Activated naive CD4-positive, alpha-beta T cell treated with anti-CD3 and anti-CD28 coated beads, Interleukin-2, amount 10 ng/mL, durations not matched to agents 7 days and 5 days (primary cell): ENCODE measurements at regions not wholly inside any gene's neighbourhood (a gene's known extent, or its start where the extent isn't known, plus 50 kb on each side); places are given as distances from the start of the nearest gene placed in this dataset.

ENCODE experiments used
- CTCF ChIA-PET: fragments of 350-600 bp; sonication (Branson Sonifier 250); formaldehyde crosslinking; loops from one replicate; lab custom pipeline; 2021; ENCODE audit warnings: antibody characterized with exemption; lab: Charles Lee
- DNase-seq: peaks from one replicate; pipeline ENCODE4 v3.0.0-alpha.2; 2020
- H3K27ac Mint-ChIP-seq: one replicate; pipeline ENCODE4 v1.8.0; 2021; ENCODE audit warnings: mild to moderate bottlenecking, moderate library complexity, mixed read lengths
- H3K27me3 Mint-ChIP-seq: one replicate; pipeline ENCODE4 v1.8.0; 2021; ENCODE audit warnings: mild to moderate bottlenecking, mixed read lengths
- H3K36me3 Mint-ChIP-seq: one replicate; pipeline ENCODE4 v1.8.0; 2021; ENCODE audit warnings: mixed read lengths
- H3K4me1 Mint-ChIP-seq: one replicate; pipeline ENCODE4 v1.8.0; 2021; ENCODE audit warnings: mixed read lengths
- H3K4me3 Mint-ChIP-seq: one replicate; pipeline ENCODE4 v1.8.0; 2021; ENCODE audit warnings: mild to moderate bottlenecking, moderate library complexity, mixed read lengths
- H3K9me3 Mint-ChIP-seq: one replicate; pipeline ENCODE4 v1.8.0; 2021; ENCODE audit warnings: mixed read lengths

DNA sequence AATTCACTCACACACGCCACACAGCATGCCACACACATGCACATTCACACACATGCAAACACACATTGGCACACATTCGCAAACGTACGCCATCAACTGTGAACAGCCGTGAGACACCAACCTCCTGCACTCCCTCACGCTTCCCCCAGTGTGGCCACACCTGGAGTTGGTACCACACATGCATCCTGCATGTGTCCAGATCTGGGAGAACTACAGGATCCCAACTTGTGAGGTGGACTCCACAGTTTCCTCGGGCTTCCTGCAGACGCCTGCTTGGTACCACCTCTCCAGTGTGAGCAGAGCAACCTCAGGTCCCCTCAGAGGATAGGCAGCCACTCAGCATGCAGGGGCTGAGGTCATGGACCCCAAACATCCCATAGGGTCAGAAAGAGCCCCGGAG, 239.0 kb downstream of the EIPR1 start:
- H3K4me3 Mint-ChIP-seq: no peak overlapping the region
- no peaks in the 10 kb centered on the region for H3K36me3 Mint-ChIP-seq
- DNase-seq: no peak
- CTCF ChIA-PET: no interaction called here
- no peaks in the 10 kb centered on the region for H3K4me1 Mint-ChIP-seq
- H3K27ac Mint-ChIP-seq: no peak overlapping the region
- peaks cover 3% of the 10 kb centered on the region for H3K9me3 Mint-ChIP-seq
- no peaks in the 10 kb centered on the region for H3K27me3 Mint-ChIP-seq

DNA sequence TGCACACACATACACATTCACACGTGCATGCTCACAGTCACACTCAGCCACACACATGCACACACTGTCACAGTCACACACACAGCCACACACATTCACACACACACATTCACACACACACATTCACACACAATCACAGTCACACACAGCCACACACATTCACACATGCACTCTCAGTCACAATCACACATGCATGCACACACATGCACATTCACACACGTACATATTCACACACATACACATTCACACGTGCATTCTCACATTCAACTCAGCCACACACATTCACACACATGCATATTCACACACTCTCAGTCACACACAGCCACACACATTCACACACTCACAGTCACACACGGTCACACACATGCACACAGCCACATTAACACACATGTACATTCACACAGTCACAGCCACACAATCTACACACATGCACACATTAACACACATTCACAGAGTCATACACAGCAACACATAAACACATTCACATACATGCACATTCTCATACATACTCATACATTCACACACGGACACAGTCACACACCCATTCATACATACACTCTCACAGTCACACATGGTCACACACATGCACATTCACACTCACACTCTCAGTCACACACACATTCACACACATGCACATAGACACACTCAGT, 239.8 kb downstream of the EIPR1 start:
- Mint-ChIP-seq H3K36me3 (no peaks in the 10 kb centered on the region), H3K4me1 (no peaks in the 10 kb centered on the region)
- CTCF ChIA-PET: no interaction called here

DNA sequence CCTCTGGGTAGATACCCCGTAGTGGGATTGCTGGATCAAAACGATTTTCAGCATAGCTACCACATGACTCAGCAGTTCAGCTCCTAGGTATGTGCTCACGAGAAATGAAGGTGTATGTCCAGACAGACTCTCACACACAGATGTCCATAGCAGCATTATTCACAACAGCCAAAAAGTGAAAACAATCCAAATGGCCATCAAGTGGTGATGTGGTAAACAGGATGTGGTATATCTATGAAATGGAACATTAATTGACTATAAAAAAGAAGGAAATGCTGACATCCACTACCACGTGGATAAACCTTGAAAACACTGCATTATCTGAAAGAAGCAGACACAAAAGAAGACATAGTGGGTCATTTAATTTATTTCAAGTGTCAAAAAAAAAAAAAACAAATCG, 241.9 kb downstream of the EIPR1 start:
- H3K4me3 Mint-ChIP-seq: no peak overlapping the region
- no peaks in the 10 kb centered on the region for H3K27me3 Mint-ChIP-seq
- DNase-seq: no peak
- H3K9me3 Mint-ChIP-seq: peaks cover 3% of the 10 kb centered on the region
- CTCF ChIA-PET: no interaction called here
- no peaks in the 10 kb centered on the region for H3K36me3 Mint-ChIP-seq
- no peaks in the 10 kb centered on the region for H3K4me1 Mint-ChIP-seq
- H3K27ac Mint-ChIP-seq: no peak overlapping the region

More for the DNA sequence above, 239.8 kb downstream of the EIPR1 start:
- no peaks in the 10 kb centered on the region for H3K27me3 Mint-ChIP-seq
- no peak overlapping the region for H3K27ac Mint-ChIP-seq
- DNase-seq: no peak
- H3K4me3 Mint-ChIP-seq: no peak overlapping the region
- peaks cover 3% of the 10 kb centered on the region for H3K9me3 Mint-ChIP-seq

DNA sequence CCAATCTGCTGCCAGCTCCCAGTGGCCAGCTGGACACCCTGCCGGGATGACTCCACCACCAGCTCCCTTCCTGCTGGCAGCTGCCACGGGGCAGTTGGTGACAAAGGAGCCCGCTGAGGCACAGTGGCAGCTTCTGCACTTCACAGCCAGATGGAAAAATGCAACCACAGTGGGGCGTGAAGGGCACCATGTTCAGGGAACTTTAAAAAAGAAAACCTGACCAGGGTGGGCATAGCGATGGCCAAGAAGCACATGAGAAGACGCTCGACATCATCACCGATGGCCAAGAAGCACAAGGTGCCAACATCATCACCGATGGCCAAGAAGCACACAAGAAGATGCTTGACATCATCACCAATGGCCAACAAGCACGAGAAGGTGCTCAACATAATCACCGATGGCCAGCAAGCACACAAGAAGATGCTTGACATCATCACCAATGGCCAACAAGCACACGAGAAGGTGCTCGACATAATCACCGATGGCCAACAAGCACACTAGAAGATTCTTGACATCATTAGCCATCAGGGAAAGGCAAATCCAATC, 243.5 kb downstream of the EIPR1 start:
- Mint-ChIP-seq H3K9me3 (peaks cover 3% of the 10 kb centered on the region), H3K4me3 (no peak overlapping the region), H3K4me1 (no peaks in the 10 kb centered on the region), H3K36me3 (no peaks in the 10 kb centered on the region), H3K27me3 (no peaks in the 10 kb centered on the region), H3K27ac (no peak overlapping the region)
- no peak for DNase-seq
- CTCF ChIA-PET: no interaction called here

DNA sequence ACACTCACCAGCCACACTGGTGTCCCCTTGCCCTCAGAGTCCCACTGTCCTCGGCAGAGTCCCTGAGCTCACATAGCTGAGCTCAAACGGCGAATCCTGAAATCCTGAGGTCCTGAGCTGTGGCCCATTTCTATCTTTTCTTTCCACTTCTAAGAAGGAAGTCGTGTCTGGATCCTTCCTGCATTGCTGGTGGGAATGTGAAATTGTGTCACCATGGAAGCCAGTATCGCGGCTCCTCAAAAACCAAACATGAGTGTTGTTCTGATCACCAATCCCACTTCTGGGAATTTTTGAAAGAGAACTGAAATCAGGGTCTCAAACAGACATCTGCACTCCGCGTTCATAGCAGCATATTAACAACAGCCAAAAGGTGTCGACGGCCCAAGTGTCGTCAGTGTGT, 244.7 kb downstream of the EIPR1 start:
- Mint-ChIP-seq H3K4me1 (no peaks in the 10 kb centered on the region), H3K36me3 (no peaks in the 10 kb centered on the region), H3K27me3 (no peaks in the 10 kb centered on the region), H3K9me3 (peaks cover 3% of the 10 kb centered on the region), H3K27ac (no peak overlapping the region), H3K4me3 (no peak overlapping the region)
- CTCF ChIA-PET: no interaction called here
- DNase-seq: no peak

DNA sequence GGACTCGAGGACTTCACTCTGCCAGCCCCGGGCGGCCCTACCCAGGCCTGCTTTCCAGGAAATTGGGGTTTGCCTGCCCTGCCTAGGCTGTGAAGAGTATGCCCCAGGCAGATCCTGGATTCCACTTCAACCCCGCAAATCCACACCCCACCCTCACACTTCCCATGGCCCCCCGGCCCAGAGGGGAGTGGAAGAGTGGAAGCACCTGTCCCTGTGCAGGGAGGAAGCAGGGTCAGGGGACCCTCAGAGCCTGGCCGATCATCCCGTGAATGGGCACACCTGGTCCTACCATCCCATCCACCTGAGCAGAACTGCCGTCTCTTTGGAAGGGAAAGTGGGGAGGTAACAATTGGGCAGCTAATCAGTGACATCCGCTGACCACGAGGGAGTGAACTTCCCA, 245.2 kb downstream of the EIPR1 start:
- Mint-ChIP-seq H3K27me3 (no peaks in the 10 kb centered on the region), H3K4me1 (peaks cover under 1% of the 10 kb centered on the region), H3K36me3 (no peaks in the 10 kb centered on the region), H3K9me3 (peaks cover 3% of the 10 kb centered on the region), H3K4me3 (no peak overlapping the region), H3K27ac (no peak overlapping the region)
- no peak for DNase-seq
- CTCF ChIA-PET: no interaction called here

DNA sequence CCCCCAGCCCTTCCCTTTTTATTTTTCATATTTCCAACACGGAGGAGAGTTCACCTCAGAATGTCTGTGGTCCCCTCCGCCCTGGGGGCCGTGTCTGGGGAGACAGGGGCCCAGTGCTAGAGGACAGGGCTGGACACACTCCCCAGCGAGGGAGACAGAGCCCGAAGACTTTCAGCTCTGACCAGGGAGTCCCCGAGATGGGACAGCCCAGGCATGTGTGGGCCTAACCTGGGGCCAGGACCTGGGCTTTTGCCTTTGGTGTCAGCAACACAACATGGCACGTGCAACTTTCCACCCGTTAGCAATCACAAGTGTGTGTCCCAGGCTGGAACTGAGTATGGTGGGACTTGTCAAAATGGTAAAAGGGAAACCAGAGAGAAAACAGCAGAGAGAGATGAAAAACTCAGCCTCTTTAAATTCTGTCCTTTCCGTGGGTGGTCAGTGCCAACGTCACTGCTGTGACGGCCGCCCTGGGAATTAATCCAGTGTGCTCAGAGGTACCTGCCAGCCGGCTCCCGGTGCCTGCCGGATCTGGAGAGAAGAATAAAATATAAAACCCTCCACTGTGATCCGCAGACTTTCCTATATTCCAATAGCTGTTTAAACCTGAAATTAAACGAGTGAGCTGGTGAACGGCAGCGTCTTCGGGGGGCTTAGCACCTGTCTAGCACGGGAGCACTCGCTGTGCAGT, 245.8 kb downstream of the EIPR1 start:
- CTCF ChIA-PET: no interaction called here
- DNase-seq: no peak
- H3K27ac Mint-ChIP-seq: no peak overlapping the region
- peaks cover 4% of the 10 kb centered on the region for H3K4me1 Mint-ChIP-seq
- H3K27me3 Mint-ChIP-seq: no peaks in the 10 kb centered on the region
- H3K4me3 Mint-ChIP-seq: no peak overlapping the region
- peaks cover 3% of the 10 kb centered on the region for H3K9me3 Mint-ChIP-seq
- no peaks in the 10 kb centered on the region for H3K36me3 Mint-ChIP-seq

DNA sequence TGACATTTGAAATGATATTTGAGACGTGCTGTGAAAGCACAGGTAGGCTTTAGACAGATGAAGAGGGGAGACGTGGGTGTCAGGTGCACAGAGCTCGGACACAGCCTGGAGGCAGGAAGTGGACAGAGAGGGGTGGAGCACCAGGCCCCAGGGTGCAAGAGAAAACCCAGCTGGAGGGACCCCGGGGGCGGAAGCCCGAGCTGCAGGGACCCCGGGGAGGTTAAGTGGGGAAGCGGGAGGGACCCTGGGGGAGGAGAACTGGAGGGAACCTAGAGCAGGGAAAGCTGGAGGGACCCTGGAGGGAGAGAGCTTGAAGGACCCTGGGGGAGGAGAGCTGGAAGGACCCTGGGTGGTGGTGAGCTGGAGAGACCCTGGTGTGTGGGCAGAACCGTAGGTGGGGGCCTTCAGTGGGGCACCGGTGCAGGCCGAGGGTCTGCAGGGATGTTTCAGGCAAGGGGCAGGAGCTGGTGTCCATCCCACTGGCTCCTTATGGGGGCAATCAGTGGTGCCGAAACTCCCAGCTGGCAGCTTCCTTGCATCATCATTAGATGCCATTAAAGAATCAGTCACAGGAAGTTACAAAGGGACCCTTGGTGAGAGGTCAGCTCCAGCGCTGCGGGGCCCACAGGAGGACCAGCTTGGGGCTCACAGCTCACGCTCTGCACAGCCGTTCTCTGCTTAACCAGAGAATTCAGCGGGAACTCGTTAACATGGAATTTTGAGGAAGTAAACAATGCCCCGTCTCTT, 246.6 kb downstream of the EIPR1 start:
- Mint-ChIP-seq H3K4me1 (peaks cover 4% of the 10 kb centered on the region), H3K27me3 (no peaks in the 10 kb centered on the region), H3K27ac (no peak overlapping the region), H3K36me3 (no peaks in the 10 kb centered on the region), H3K4me3 (no peak overlapping the region), H3K9me3 (peaks cover 3% of the 10 kb centered on the region)
- CTCF ChIA-PET: no interaction called here
- no peak for DNase-seq

DNA sequence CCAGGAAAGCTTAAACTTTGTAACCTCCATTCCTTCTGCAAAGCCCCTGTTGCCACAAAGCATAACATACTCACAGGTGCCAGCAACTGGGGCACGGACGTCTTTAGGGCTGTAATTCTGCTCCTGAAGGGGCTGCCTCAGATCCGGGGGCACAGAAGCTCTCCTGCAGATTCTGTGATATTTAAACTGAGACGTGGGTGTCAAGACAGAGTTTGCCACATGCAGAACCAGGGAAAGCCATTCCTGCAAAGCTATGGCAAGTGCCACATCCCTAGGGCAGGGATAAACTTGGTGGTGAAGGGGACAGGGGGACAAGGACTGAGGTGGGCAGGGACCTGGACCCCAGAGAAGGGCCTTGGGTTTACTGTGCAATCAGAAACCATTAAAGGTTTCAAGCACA, 247.2 kb downstream of the EIPR1 start:
- CTCF ChIA-PET: no interaction called here
- H3K27ac Mint-ChIP-seq: no peak overlapping the region
- H3K9me3 Mint-ChIP-seq: peaks cover 3% of the 10 kb centered on the region
- DNase-seq: no peak
- peaks cover 4% of the 10 kb centered on the region for H3K4me1 Mint-ChIP-seq
- no peaks in the 10 kb centered on the region for H3K36me3 Mint-ChIP-seq
- H3K4me3 Mint-ChIP-seq: no peak overlapping the region
- no peaks in the 10 kb centered on the region for H3K27me3 Mint-ChIP-seq

DNA sequence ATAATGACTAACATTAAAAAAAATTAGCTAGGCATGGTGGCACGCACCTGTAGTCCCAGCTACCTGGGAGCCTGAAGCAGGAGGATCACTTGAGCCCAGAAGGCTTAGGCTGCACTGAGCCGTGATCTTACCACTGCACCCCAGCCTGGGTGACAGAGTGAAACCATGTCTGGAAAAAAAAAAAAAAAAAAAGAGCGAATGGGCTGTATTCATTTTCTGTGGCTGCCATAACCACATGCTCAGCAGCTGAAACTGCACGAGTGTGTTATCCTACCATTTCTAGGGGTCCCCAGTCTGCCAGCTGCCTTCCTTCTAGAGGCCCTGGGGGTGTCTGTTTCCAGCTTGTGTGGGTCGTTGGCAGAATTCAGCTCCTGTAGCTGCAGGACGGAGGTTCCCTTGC, 247.8 kb downstream of the EIPR1 start:
- Mint-ChIP-seq H3K4me3 (no peak overlapping the region), H3K27me3 (no peaks in the 10 kb centered on the region), H3K27ac (no peak overlapping the region), H3K4me1 (peaks cover 4% of the 10 kb centered on the region), H3K9me3 (no peaks in the 10 kb centered on the region), H3K36me3 (no peaks in the 10 kb centered on the region)
- DNase-seq: no peak
- CTCF ChIA-PET: interaction anchor here (0.6 kb wide), 1 partner anchor 17 kb away, joined by 3 read pairs; no protein-coding TSS in a partner anchor

DNA sequence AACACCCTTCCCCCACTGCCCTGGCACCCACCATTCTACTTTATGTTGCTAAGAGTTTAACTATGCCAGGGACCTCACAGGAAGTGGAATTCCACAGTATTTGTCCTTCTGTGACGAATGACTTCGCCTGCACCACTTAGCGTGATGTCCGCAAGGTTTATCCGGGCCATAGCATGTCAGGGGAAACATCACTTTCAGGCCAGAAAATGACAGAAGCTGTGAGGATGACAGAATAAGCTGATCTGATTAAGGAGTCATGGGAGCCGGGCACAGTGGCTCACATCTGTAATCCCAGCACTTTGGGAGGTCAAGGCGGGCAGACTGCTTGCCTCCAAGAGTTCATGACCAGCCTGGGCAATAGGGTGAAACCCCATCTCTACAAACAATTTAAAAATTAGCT, 248.8 kb downstream of the EIPR1 start:
- no peaks in the 10 kb centered on the region for H3K9me3 Mint-ChIP-seq
- no peak for DNase-seq
- H3K27me3 Mint-ChIP-seq: no peaks in the 10 kb centered on the region
- H3K4me1 Mint-ChIP-seq: peaks cover 4% of the 10 kb centered on the region
- no peaks in the 10 kb centered on the region for H3K36me3 Mint-ChIP-seq
- no peak overlapping the region for H3K4me3 Mint-ChIP-seq
- CTCF ChIA-PET: no interaction called here
- no peak overlapping the region for H3K27ac Mint-ChIP-seq

DNA sequence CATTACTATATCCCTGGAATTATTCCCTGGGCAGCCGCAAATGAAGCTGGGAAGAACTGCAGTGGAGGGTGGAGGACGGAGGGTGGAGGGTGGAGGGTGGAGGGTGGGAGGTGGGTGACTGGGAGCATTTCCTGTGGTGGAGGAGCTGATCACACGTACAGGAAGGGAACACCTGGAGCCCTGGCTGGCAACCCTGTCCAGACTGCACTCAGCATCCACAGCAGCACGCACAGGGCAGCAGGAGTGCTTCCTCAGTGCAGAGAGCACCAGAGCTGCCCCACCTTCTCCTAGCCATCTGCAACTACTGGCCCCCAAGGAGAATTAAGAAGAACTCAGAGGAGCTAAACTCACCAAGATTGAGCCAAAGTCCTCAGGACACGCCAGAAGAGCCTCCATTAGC, 249.9 kb downstream of the EIPR1 start:
- CTCF ChIA-PET: interaction anchor here (1.5 kb wide), 1 partner anchor 10 kb away, joined by 4 read pairs; no protein-coding TSS in a partner anchor
- Mint-ChIP-seq H3K9me3 (no peaks in the 10 kb centered on the region), H3K4me1 (peaks cover 4% of the 10 kb centered on the region), H3K36me3 (no peaks in the 10 kb centered on the region), H3K27me3 (no peaks in the 10 kb centered on the region), H3K4me3 (no peak overlapping the region), H3K27ac (peak overlapping the region; percentile 58)
- DNase-seq: no peak

DNA sequence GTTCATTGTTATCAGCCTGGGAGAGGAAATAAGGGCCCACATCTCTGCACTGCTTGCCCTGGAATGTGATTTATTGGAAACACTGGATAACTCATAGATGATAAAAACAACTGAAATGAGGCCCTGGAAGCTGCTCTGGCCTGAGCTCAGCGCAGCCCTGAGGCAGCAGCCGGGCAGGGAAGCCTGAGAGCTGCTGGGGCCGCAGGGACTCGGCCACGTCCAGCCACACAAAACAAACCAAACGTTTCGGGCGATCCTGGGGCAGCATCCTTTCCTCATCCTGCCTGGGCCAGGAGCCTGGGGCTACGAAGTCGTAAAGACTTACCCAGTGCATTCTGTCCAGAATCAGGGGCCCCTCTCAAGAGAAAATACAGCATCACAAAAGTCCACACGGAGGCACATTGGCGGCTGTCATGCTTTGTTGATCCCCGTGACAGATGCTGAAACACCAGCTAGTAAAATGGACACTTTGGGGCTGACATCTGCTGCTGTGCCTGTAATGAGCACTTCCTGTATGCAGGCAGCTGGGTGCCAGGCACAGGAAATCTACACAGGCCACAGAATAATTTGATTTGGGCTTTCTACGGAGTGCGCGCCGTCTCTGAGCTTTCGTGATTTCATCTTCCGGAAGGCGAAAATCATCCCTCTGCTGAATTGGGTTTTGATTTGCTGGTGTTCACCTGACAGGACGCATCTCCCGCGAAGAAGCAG, 250.6 kb downstream of the EIPR1 start:
- no peaks in the 10 kb centered on the region for H3K36me3 Mint-ChIP-seq
- DNase-seq: no peak
- no peak overlapping the region for H3K4me3 Mint-ChIP-seq
- H3K27me3 Mint-ChIP-seq: no peaks in the 10 kb centered on the region
- H3K27ac Mint-ChIP-seq: peak overlapping the region; percentile 58
- H3K4me1 Mint-ChIP-seq: peaks cover 4% of the 10 kb centered on the region
- CTCF ChIA-PET: interaction anchor here (1.5 kb wide), 1 partner anchor 9 kb away, joined by 4 read pairs; no protein-coding TSS in a partner anchor
- H3K9me3 Mint-ChIP-seq: no peaks in the 10 kb centered on the region
